ENCODE measurements at regions not wholly inside any gene's neighbourhood (a gene's known extent, or its start where the extent isn't known, plus 50 kb on each side); places are given as distances from the start of the nearest gene placed in this dataset.
"Not testable (repeated sequence)": the region's sequence is repeated elsewhere in the genome, so short reads cannot be mapped to it uniquely, and the experiment has no call there.

GRCh38 chr5:6080930-6081726 lies 297.2 kb downstream of the MED10 start:
- no peaks in the 10 kb centered on the region for H3K27me3 Mint-ChIP-seq
- no peak overlapping the region for H3K27ac Mint-ChIP-seq (ENCODE audit: low read depth)
- H3K36me3 Mint-ChIP-seq (ENCODE audit: insufficient read depth), result no peaks in the 10 kb centered on the region
- no peak for ATAC-seq (replicated peaks; ENCODE audit: extremely low read depth, poor library complexity, severe bottlenecking)
- H3K4me1 Mint-ChIP-seq, result no peaks in the 10 kb centered on the region
- H3K9me3 Mint-ChIP-seq, result peaks cover 17% of the 10 kb centered on the region
- no peak for DNase-seq (ENCODE audit: low spot score in 2 of 2)
- no peak overlapping the region for H3K4me3 Mint-ChIP-seq

GRCh38 chr5:6080436-6080835 lies 297.9 kb downstream of the MED10 start:
- no peak for ATAC-seq (replicated peaks; ENCODE audit: extremely low read depth, poor library complexity, severe bottlenecking)
- no peak overlapping the region for H3K27ac Mint-ChIP-seq (ENCODE audit: low read depth)

GRCh38 chr5:6078881-6079280 lies 299.5 kb downstream of the MED10 start:
- ATAC-seq (replicated peaks; ENCODE audit: extremely low read depth, poor library complexity, severe bottlenecking) (no peak), DNase-seq (ENCODE audit: low spot score in 2 of 2) (no peak)
- peaks cover 26% of the 10 kb centered on the region for H3K9me3 Mint-ChIP-seq
- no peaks in the 10 kb centered on the region for H3K27me3 Mint-ChIP-seq
- no peak overlapping the region for H3K27ac Mint-ChIP-seq (ENCODE audit: low read depth)
- no peak overlapping the region for H3K4me3 Mint-ChIP-seq
- no peaks in the 10 kb centered on the region for H3K36me3 Mint-ChIP-seq (ENCODE audit: insufficient read depth)
- no peaks in the 10 kb centered on the region for H3K4me1 Mint-ChIP-seq

More at GRCh38 chr5:6080436-6080835, 297.9 kb downstream of the MED10 start:
- DNase-seq (ENCODE audit: low spot score in 2 of 2), result no peak
- Mint-ChIP-seq H3K27me3 (no peaks in the 10 kb centered on the region), H3K4me3 (no peak overlapping the region), H3K9me3 (peaks cover 17% of the 10 kb centered on the region), H3K36me3 (ENCODE audit: insufficient read depth) (no peaks in the 10 kb centered on the region), H3K4me1 (no peaks in the 10 kb centered on the region)

- Mint-ChIP-seq H3K9me3 (peaks cover 19% of the 10 kb centered on the region), H3K36me3 (ENCODE audit: insufficient read depth) (no peaks in the 10 kb centered on the region), H3K4me1 (no peaks in the 10 kb centered on the region), H3K27ac (ENCODE audit: low read depth) (no peak overlapping the region), H3K4me3 (no peak overlapping the region), H3K27me3 (no peaks in the 10 kb centered on the region)
- ATAC-seq (replicated peaks; ENCODE audit: extremely low read depth, poor library complexity, severe bottlenecking) (no peak), DNase-seq (ENCODE audit: low spot score in 2 of 2) (no peak)
These were observed 301.8 kb downstream of the MED10 start for GRCh38 chr5:6076341-6077239.

GRCh38 chr5:6072488-6072887 lies 305.9 kb downstream of the MED10 start:
- H3K4me3 Mint-ChIP-seq; H3K4me1 Mint-ChIP-seq; H3K27me3 Mint-ChIP-seq; H3K36me3 Mint-ChIP-seq (ENCODE audit: insufficient read depth); DNase-seq (ENCODE audit: low spot score in 2 of 2); H3K27ac Mint-ChIP-seq (ENCODE audit: low read depth); ATAC-seq (replicated peaks; ENCODE audit: extremely low read depth, poor library complexity, severe bottlenecking): not testable (repeated sequence)
- H3K9me3 Mint-ChIP-seq, result peaks cover 14% of the 10 kb centered on the region

- Mint-ChIP-seq H3K36me3 (ENCODE audit: insufficient read depth) (no peaks in the 10 kb centered on the region), H3K4me3 (no peak overlapping the region), H3K27ac (ENCODE audit: low read depth) (no peak overlapping the region), H3K4me1 (no peaks in the 10 kb centered on the region), H3K27me3 (no peaks in the 10 kb centered on the region), H3K9me3 (peaks cover 10% of the 10 kb centered on the region)
- DNase-seq (ENCODE audit: low spot score in 2 of 2), result no peak
- ATAC-seq (replicated peaks; ENCODE audit: extremely low read depth, poor library complexity, severe bottlenecking), result no peak
These were observed 308.7 kb downstream of the MED10 start for GRCh38 chr5:6069496-6070185.

- Mint-ChIP-seq H3K27ac (ENCODE audit: low read depth) (no peak overlapping the region), H3K27me3 (no peaks in the 10 kb centered on the region), H3K9me3 (no peaks in the 10 kb centered on the region), H3K36me3 (ENCODE audit: insufficient read depth) (no peaks in the 10 kb centered on the region), H3K4me3 (no peak overlapping the region), H3K4me1 (no peaks in the 10 kb centered on the region)
- ATAC-seq (replicated peaks; ENCODE audit: extremely low read depth, poor library complexity, severe bottlenecking) (no peak), DNase-seq (ENCODE audit: low spot score in 2 of 2) (no peak)
These were observed 312.3 kb downstream of the MED10 start for GRCh38 chr5:6066016-6066415.

- Mint-ChIP-seq H3K27me3 (no peaks in the 10 kb centered on the region), H3K4me1 (no peaks in the 10 kb centered on the region), H3K4me3 (no peak overlapping the region), H3K27ac (ENCODE audit: low read depth) (no peak overlapping the region), H3K9me3 (no peaks in the 10 kb centered on the region), H3K36me3 (ENCODE audit: insufficient read depth) (no peaks in the 10 kb centered on the region)
- no peak for ATAC-seq (replicated peaks; ENCODE audit: extremely low read depth, poor library complexity, severe bottlenecking)
- no peak for DNase-seq (ENCODE audit: low spot score in 2 of 2)
These were observed 319.1 kb downstream of the MED10 start for GRCh38 chr5:6059137-6059800.

GRCh38 chr5:6058055-6058715 lies 320.2 kb downstream of the MED10 start:
- H3K4me3 Mint-ChIP-seq, result no peak overlapping the region

GRCh38 chr5:6056280-6056679 lies 322.1 kb downstream of the MED10 start:
- H3K27ac Mint-ChIP-seq (ENCODE audit: low read depth), result no peak overlapping the region
- DNase-seq (ENCODE audit: low spot score in 2 of 2), result no peak
- H3K4me1 Mint-ChIP-seq, result no peaks in the 10 kb centered on the region
- H3K4me3 Mint-ChIP-seq, result no peak overlapping the region
- no peak for ATAC-seq (replicated peaks; ENCODE audit: extremely low read depth, poor library complexity, severe bottlenecking)
- H3K9me3 Mint-ChIP-seq, result peaks cover 11% of the 10 kb centered on the region
- H3K36me3 Mint-ChIP-seq (ENCODE audit: insufficient read depth), result no peaks in the 10 kb centered on the region
- H3K27me3 Mint-ChIP-seq, result peaks cover 12% of the 10 kb centered on the region

More at GRCh38 chr5:6058055-6058715, 320.2 kb downstream of the MED10 start:
- Mint-ChIP-seq H3K9me3 (peaks cover under 1% of the 10 kb centered on the region), H3K27ac (ENCODE audit: low read depth) (no peak overlapping the region), H3K36me3 (ENCODE audit: insufficient read depth) (no peaks in the 10 kb centered on the region), H3K27me3 (peaks cover 3% of the 10 kb centered on the region), H3K4me1 (no peaks in the 10 kb centered on the region)
- no peak for DNase-seq (ENCODE audit: low spot score in 2 of 2)
- no peak for ATAC-seq (replicated peaks; ENCODE audit: extremely low read depth, poor library complexity, severe bottlenecking)

- peaks cover 11% of the 10 kb centered on the region for H3K9me3 Mint-ChIP-seq
- no peaks in the 10 kb centered on the region for H3K36me3 Mint-ChIP-seq (ENCODE audit: insufficient read depth)
- H3K4me3 Mint-ChIP-seq, result no peak overlapping the region
- DNase-seq (ENCODE audit: low spot score in 2 of 2) (no peak), ATAC-seq (replicated peaks; ENCODE audit: extremely low read depth, poor library complexity, severe bottlenecking) (no peak)
- H3K4me1 Mint-ChIP-seq, result no peaks in the 10 kb centered on the region
- no peak overlapping the region for H3K27ac Mint-ChIP-seq (ENCODE audit: low read depth)
- peaks cover 12% of the 10 kb centered on the region for H3K27me3 Mint-ChIP-seq
These were observed 328.7 kb downstream of the MED10 start for GRCh38 chr5:6049662-6050061.

GRCh38 chr5:6048746-6049145 lies 329.6 kb downstream of the MED10 start:
- no peaks in the 10 kb centered on the region for H3K36me3 Mint-ChIP-seq (ENCODE audit: insufficient read depth)
- ATAC-seq (replicated peaks; ENCODE audit: extremely low read depth, poor library complexity, severe bottlenecking) (no peak), DNase-seq (ENCODE audit: low spot score in 2 of 2) (no peak)
- no peak overlapping the region for H3K4me3 Mint-ChIP-seq
- no peak overlapping the region for H3K27ac Mint-ChIP-seq (ENCODE audit: low read depth)
- peaks cover 11% of the 10 kb centered on the region for H3K9me3 Mint-ChIP-seq
- H3K4me1 Mint-ChIP-seq, result no peaks in the 10 kb centered on the region
- peaks cover 15% of the 10 kb centered on the region for H3K27me3 Mint-ChIP-seq

Measured in central memory CD8-positive, alpha-beta T cell (primary cell).